AG04450 (cell line): ENCODE measurements at regions not wholly inside any gene's neighbourhood (a gene's known extent, or its start where the extent isn't known, plus 50 kb on each side); places are given as distances from the start of the nearest gene placed in this dataset.
A peak's percentile ranks its signal among the peaks of the same experiment; 100 is the strongest.

ENCODE experiments used
- CTCF ChIA-PET: fragments of 300-600, 350-600 bp; formaldehyde crosslinking; extraction: SDS; loops from one replicate; lab custom pipeline; 2022; ENCODE audit warnings: antibody characterized with exemption, inconsistent platforms; lab: Charles Lee
- POLR2A ChIA-PET: fragments of 350-600 bp; formaldehyde crosslinking; extraction: SDS; loops from one replicate; lab custom pipeline; 2021; ENCODE audit warnings: antibody characterized with exemption, inconsistent platforms; lab: Yijun Ruan, JAX
- DNase-seq: peaks from one replicate; pipeline ENCODE4 v3.0.0-alpha.2; 2011; ENCODE audit warnings: low read depth, low spot score
- H3K27ac ChIP-seq: one replicate; pipeline ENCODE4 v1.5.1; 2012; ENCODE audit warnings: low read depth, low read length, control low read depth
- H3K27me3 ChIP-seq: one replicate; pipeline ENCODE4 v1.6.0; 2012; ENCODE audit warnings: low read length; ENCODE audit not compliant: control insufficient read depth, insufficient read depth
- H3K4me3 ChIP-seq: 2 replicates; pipeline ENCODE4 v1.5.1; 2011; ENCODE audit warnings: mild to moderate bottlenecking, low read depth, low read length, control low read depth
- H3K9me3 ChIP-seq: 2 replicates; pipeline ENCODE4 v1.5.1; 2012; ENCODE audit warnings: low read length; ENCODE audit not compliant: control insufficient read depth, insufficient read depth
- TF ChIP-seq, protein P1 (sequence below): IDR thresholded peaks from 2 replicates; pipeline ENCODE4 v1.5.1; 2011; ENCODE audit warnings: low read depth, low read length, control low read depth, inconsistent platforms

DNA sequence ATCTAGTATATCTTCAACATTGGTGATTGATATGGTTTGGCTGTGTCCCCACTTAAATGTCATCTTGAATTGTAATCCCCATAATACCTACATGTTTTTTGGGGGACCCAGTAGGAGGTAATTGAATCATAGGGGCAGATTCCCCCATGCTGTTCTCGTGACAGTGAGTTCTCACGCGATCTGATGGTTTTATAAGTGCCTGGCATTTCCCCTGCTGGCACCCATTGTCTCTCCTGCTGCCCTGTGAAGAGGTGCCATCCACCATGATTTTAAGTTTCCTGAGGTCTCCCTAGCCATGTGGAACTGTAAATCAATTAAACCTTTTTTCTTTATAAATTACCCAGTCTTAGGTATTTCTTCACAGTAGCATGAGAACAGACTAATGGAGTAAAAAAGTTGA lies 1094.6 kb downstream of the ROBO2 start:
- no peak for DNase-seq
- CTCF ChIA-PET: no interaction called here
- POLR2A ChIA-PET: no interaction called here
- TF ChIP-seq, protein P1, sequence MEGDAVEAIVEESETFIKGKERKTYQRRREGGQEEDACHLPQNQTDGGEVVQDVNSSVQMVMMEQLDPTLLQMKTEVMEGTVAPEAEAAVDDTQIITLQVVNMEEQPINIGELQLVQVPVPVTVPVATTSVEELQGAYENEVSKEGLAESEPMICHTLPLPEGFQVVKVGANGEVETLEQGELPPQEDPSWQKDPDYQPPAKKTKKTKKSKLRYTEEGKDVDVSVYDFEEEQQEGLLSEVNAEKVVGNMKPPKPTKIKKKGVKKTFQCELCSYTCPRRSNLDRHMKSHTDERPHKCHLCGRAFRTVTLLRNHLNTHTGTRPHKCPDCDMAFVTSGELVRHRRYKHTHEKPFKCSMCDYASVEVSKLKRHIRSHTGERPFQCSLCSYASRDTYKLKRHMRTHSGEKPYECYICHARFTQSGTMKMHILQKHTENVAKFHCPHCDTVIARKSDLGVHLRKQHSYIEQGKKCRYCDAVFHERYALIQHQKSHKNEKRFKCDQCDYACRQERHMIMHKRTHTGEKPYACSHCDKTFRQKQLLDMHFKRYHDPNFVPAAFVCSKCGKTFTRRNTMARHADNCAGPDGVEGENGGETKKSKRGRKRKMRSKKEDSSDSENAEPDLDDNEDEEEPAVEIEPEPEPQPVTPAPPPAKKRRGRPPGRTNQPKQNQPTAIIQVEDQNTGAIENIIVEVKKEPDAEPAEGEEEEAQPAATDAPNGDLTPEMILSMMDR: no peak
- Histone ChIP-seq H3K4me3 (no peak overlapping the region), H3K27me3 (no peaks in the 10 kb centered on the region), H3K9me3 (no peaks in the 10 kb centered on the region), H3K27ac (no peak overlapping the region)

DNA sequence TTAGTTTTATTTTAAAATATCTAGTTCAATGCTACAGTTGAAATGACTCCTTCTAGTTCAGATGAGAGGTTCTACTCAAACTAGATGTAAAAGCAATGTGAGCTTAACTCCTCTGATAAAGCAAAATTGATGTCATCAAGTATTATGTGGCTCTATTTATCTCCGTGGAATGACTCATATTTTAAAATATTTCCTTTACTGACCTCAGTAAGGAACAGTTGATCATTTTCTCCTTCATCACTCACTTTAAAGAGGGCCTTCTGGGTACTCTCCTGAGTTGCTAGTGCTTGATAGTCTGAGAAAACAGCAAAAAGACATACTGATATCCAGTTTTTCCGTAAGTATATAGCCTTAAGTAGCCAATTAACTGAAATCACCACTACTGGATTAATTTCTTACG lies 1099.3 kb downstream of the ROBO2 start:
- CTCF ChIA-PET: no interaction called here
- Histone ChIP-seq H3K27ac (no peak overlapping the region), H3K9me3 (no peaks in the 10 kb centered on the region), H3K4me3 (no peak overlapping the region), H3K27me3 (no peaks in the 10 kb centered on the region)
- DNase-seq: peak; percentile 16
- TF ChIP-seq, protein P1: no peak
- POLR2A ChIA-PET: no interaction called here

DNA sequence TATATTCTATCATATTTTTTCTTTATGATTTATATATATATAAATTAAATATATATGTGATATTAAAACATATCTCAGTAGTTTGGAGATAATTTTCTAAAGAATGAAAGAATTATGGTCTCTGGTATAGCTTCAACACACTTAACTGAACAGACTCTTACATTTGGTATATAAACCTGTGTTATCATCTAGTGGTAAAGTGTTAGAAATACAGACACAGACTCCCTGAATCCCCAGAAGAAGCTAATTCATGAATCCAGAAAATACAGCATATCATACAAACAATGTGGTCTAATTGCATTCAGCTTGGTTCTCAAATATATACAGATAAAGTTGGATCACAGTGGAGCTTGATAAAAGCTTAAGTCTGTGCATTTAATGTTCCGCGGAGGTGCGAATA lies 1100.4 kb downstream of the ROBO2 start:
- CTCF ChIA-PET: interaction anchor here (0.7 to 1.2 kb wide), 3 partner anchors 17 to 506 kb away, joined by 3 to 4 read pairs (median 3); no protein-coding TSS in a partner anchor
- Histone ChIP-seq H3K27ac (no peak overlapping the region), H3K27me3 (no peaks in the 10 kb centered on the region), H3K9me3 (no peaks in the 10 kb centered on the region), H3K4me3 (no peak overlapping the region)
- no peak for DNase-seq
- TF ChIP-seq, protein P1: no peak; the same call in 1 of the 2 replicates
- POLR2A ChIA-PET: no interaction called here

DNA sequence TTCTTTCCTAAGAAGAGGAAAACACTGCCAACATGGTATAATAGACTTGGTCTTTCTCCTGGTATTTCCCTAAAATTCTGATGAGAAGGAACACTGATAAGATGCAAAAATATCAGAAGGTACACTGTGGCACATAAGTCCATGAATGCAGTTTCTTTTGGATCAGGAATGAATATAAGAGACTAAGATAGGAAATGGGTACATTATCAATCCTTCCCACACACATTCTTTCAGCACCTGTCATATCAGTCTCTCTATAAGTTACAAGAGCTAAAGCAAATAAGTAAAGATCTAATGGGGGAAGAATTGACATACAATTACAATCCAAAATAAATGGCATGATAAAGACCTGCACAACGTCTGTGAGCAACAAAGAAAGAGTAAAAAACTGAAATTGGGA lies 1101.0 kb downstream of the ROBO2 start:
- H3K27me3 ChIP-seq: no peaks in the 10 kb centered on the region
- DNase-seq: no peak
- TF ChIP-seq, protein P1: no peak
- CTCF ChIA-PET: interaction anchor here (0.7 to 1.2 kb wide), 4 partner anchors 17 to 505 kb away, joined by 3 to 4 read pairs (median 3); no protein-coding TSS in a partner anchor
- POLR2A ChIA-PET: no interaction called here
- H3K4me3 ChIP-seq: no peak overlapping the region
- H3K9me3 ChIP-seq: no peaks in the 10 kb centered on the region
- H3K27ac ChIP-seq: no peak overlapping the region

DNA sequence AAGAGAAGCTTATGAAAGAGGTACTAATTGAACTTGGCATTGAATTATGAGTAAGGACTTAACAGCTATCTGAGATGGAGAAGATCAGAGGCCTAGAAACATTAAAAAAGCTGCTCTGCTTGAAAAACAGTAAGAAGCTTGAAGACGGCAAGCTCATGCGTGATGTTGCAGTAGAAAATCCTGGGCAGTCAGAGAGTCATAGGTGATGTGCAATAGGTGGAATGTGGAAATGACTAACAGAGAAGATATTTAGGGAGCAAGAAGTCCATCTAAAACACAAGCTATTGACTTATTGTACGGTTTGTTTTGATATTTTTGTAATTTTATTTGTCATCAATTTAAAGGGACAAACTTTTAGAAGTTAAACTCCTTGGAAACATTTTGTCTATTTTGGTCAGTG lies 1101.4 kb downstream of the ROBO2 start:
- DNase-seq: peak; percentile 26
- ChIA-PET CTCF (interaction anchor here (0.7 to 1.5 kb wide), 3 partner anchors 24 to 64 kb away, joined by 3 to 4 read pairs (median 3); no protein-coding TSS in a partner anchor), POLR2A (no interaction called here)
- H3K27me3 ChIP-seq: no peaks in the 10 kb centered on the region
- TF ChIP-seq, protein P1: no peak
- H3K9me3 ChIP-seq: no peaks in the 10 kb centered on the region
- no peak overlapping the region for H3K27ac ChIP-seq
- no peak overlapping the region for H3K4me3 ChIP-seq
